T47D (cell line): ENCODE measurements at regions not wholly inside any gene's neighbourhood (a gene's known extent, or its start where the extent isn't known, plus 50 kb on each side); places are given as distances from the start of the nearest gene placed in this dataset.

ENCODE experiments used
- DNase-seq, 2 experiments: peaks; one replicate each; pipeline versions ENCODE4 v3.0.0 to v3.0.0-alpha.2; 2011 to 2012; ENCODE audit warnings: low read depth in 1 of 2, low spot score in 1 of 2
- JUND ChIP-seq: IDR thresholded peaks from 2 replicates; pipeline ENCODE4 v1.6.1; 2012; ENCODE audit warnings: low read depth
- in situ Hi-C: cut with HindIII; loops from 2 replicates; pipeline ENCODE4 v1.10.0; 2016; ENCODE audit warnings: low sequenced_read_pairs, low pct_unique_long_range_greater_than_20kb

DNA sequence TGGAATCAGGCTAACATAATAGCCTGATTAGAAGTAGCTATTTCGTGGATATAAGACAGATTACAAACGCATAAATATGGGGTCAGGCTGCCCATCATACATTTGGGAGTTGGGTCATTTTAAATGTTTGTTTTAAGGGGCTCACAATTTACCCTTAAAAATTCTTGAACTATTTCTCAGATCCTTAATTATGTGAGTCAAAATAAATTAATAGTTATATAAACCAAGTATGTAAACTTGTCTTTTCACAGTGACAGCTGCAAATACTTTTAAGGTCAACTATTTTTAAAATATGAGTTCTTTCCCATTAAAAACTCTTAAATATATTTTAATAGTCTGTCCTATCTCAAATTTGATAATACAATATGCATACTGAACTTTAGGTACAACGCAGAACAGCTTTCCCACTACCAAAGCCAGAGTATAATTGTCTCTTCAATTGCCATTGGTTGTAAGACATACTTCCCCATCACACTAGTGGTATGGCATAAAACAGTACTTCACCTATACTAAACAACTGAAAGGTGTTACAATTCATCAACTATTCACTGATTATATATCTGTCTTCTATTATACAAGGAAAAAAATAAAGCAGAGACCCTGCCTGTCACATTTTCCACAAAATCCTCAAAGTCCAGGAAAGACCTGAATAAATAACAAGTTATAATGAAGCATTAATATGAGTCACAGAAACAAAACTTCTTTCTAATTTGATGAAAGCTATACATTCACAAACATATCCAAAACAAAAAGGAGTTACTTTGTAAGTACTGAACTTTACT, 80.8 kb upstream of the COL21A1 start:
- in situ Hi-C loops: no loop called here
- TF ChIP-seq JUND: no peak
- no peak for DNase-seq

DNA sequence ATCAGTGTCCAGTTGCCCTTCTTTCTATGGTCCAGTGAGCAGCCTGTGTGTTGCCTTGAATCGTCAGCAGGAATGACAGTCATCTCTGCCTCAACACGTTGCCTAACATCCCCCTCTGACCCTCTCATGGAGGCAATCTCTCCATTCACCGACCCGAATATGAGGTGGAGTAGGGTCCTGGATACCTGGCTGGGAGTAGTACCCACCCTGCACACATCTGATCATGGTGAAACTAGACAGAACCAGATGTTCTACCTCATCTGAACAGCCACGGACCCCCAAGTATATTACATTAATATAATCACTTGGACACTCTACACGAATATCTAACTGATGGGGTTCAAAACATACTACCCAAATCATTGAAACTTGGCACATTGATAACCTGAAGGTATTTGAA, 77.0 kb upstream of the COL21A1 start:
- TF ChIP-seq JUND: no peak
- in situ Hi-C loops: no loop called here
- DNase-seq: no peak

DNA sequence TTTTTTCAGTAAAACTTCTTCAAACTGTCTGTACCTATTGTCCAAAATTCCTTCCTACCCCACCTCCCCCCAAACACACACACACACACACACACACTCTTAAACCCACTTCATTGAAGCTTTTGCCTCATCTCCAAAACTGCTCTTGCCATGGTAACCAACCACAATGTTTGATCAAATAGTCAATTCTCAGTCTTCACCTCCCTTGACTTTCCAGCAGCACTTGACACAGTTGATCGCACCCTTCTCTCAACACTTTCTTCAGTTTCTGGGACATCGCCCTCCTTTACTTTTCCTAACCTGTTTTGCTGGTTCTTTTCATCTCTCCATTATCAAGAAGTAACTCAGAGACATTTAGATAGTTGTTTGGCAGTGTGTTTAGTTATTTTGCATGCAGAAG, 71.5 kb upstream of the COL21A1 start:
- in situ Hi-C loops: no loop called here
- no peak for DNase-seq
- no peak for TF ChIP-seq JUND

DNA sequence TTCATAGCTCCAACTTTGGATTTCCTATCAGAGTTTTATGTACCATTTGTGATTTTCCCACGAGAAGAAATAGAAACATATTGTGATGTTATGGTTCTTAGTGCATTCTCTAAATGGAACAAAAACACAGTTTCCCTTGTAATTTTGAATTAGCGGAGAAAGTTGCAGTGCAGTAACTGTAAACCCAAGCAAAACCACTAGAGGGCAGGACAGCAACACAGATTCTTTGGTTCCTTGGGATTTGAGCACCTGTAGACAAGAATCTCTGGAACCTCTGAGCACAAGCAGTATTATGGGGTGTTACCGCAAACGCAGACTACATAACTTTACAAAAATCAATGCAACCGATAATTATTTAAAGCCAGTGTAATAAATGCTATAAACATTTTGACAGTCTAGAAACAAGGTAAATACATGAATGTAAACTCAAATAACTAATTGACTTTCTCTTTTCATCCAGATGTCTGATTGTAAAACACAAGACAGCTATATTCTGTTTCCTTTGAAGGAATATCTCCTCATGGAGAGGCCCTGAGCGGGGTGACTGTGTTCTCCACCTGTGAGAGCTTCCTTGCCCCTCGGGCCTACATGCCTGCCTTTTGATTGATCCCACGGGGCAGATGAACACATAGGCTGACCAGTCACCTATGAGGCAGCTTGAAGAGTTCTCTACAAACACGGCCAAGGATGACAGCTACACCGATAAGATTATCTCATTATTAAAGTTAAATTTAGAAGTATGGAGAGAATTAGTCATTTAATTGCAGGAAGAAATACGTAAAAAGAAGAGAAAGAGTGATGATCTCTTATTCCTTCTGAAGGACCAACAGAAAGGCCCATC, 67.5 kb upstream of the COL21A1 start:
- peak; percentile 25 to 71 for DNase-seq
- TF ChIP-seq JUND: no peak
- in situ Hi-C loops: no loop called here

DNA sequence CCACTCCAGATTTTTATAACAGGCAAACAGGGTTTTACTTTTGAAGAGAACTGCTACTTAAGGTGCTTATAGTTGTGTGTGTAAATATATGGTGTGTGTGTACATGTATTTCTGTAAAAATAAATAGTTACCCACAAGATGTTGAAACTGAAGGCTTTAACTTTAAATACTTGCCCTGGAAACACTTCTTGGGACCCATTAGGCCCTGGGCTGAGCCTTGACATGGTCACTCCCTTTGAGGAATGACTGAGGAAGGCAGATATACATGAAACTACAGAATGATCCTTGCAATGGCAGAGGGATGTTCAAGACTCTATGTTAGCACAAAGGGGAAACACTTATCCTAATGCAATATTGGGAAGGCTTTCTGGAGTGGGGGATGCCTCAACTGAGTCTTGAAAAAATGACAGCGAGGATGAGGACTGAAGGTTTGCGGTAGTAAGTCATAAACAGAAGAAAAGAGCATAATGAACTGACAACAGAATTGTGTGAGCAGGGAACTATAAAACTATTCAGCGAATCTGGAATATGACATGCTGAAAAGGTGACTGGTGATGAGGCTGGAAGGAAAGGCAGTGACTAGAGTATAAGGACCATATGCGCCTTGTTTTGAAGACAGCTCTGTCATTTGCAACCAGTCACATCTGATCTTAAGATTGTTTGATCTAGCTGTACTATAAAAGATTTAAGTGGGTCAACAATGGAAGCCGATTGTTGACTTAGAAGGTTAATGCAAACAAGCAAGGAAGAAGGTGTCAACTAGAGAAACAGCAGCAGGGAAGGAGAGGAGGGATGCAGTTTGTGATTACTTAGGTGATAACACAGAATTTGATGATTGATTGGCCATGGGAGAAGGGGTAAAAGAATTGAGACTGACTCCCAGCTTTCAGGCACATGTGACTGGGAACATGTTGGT, 64.4 kb upstream of the COL21A1 start:
- TF ChIP-seq JUND: no peak
- peak in 1 of 2 experiments; percentile 6 for DNase-seq
- in situ Hi-C loops: no loop called here

DNA sequence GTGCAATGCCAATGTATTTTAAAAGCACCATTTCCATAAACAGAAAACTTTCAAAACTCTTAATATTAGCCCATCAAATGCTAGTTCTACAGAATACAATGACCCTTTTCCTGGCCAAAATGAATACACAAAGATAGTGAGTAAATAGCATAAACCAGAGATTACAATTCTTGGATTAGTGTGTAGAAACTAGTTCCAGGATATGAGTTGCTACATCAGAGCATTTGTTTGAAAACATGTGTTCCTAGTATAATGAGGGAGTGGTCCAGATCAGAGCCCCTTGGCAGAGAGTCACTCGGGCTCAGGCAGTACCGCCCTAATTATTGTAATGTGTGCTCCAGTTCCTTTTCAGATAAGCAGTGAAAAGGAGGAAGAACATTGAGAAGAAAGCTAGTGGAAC, 63.7 kb upstream of the COL21A1 start:
- in situ Hi-C loops: no loop called here
- no peak for DNase-seq
- no peak for TF ChIP-seq JUND

DNA sequence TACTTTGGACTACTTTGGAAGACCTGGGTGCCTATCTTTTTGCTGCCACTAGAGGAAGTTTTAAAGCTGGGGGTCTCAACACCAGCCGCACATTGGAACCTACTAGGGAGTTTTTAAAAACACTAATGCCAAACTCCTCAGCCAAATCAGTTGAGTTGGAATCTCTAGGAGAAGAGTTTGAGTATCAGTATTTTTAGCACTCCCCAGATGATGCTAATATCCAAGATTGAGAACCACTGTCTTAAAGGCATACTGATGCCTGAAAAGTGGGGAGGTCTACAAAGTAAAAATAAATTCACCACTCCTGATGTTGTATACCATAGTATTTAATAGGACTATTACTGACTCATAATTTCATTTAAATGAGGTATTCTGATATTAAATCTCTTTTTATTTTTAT, 62.9 kb upstream of the COL21A1 start:
- TF ChIP-seq JUND: no peak
- DNase-seq: no peak
- in situ Hi-C loops: no loop called here

DNA sequence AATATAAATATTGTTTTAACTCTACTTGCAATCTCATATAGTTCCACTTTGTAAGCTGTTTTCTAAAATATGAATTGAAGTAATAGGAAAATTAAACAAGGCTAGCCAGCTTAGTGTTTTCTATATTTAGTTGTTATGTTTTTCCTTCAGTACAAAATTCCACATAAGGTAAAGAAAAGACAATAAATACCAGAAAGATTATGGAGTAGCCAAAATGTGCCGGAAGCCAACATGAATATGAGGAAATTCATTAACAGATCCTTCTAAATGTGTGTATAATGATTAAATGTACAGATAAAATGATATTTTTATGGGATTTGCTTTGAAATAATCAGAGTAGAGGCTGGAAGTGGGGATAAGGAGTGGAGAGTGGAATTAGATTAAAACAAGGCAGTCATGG, 52.5 kb upstream of the COL21A1 start:
- in situ Hi-C loops: no loop called here
- TF ChIP-seq JUND: no peak

DNA sequence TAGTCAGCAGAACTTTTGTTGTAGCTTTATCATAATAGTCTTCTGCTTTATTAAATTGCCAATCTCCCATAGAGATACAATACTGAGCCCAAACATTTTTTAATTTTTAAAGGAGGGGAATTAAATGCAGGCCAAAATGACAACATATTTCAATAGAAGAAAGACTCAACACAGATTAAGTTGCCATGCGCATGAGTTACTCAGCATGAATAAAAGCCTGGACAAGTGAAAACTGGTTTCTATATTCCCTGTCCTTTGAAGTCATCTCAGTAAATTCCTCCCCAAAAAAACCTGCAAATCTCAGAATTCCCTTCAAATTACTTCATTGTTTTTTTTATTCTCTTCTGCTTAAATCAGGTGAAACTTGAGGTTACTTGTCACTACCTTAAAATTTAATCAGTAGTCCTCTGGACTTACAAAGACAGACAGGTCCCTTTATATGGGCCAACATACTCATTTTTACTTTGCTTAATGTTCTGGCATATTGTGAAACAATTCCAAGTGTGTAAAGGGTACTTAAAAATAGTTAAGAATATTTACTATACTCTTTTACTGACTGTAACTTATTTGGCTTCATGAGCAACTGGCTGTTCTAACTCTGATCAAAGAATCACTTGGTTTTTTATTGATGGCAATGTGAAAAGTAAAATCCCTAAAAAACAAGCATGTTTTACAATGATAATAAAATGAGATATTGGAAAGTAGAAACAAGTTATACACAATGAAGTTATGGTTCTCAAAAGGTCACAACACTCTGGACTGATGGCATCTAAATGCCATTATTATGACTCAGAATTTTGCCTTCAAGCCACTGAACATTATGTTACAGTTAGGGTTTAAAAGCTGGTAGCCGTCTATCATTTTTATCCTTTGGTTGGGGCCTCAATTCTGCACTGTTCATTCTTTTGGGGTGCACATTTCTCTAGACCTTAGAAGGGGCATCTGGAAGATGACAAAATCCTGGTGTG, 49.9 kb upstream of the COL21A1 start:
- no peak for TF ChIP-seq JUND
- in situ Hi-C loops: no loop called here
- no peak for DNase-seq

More for the DNA sequence above, 52.5 kb upstream of the COL21A1 start:
- DNase-seq: no peak
